HK-2 (cell line): ENCODE measurements at regions not wholly inside any gene's neighbourhood (a gene's known extent, or its start where the extent isn't known, plus 50 kb on each side); places are given as distances from the start of the nearest gene placed in this dataset.

ENCODE experiments used
- DNase-seq: peaks from one replicate; pipeline ENCODE4 v3.0.0-alpha.2; 2018; ENCODE audit not compliant: unreplicated experiment

DNA sequence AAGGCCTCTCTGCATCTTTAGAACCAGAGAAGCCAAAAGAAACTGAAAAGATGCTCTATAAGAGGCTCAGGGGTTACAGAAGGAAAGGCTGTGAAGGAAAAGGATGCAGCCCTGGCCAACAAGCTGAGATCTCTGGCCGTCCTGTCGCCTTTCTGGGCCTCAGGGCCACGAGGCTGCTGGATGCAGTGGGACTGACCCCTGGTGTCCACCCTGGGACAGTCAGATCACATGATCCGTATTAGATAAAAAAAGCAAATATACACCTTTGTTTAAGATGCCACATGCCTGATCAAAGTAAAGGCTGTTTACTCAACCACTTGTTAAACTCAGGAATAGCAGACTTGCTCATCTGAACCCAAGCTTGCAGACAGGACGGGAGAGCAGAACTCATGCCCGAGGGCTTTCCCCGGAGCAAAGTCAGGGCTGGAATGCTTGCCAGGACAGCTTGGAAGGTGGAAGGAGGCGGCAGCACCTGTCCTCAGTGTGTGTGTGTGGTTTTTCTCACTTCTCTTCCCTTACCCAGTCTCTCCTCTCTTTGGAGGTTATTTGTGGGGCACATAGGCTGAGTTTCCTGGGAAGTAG lies 206.5 kb upstream of the TSHZ3 start:
- no peak for DNase-seq

DNA sequence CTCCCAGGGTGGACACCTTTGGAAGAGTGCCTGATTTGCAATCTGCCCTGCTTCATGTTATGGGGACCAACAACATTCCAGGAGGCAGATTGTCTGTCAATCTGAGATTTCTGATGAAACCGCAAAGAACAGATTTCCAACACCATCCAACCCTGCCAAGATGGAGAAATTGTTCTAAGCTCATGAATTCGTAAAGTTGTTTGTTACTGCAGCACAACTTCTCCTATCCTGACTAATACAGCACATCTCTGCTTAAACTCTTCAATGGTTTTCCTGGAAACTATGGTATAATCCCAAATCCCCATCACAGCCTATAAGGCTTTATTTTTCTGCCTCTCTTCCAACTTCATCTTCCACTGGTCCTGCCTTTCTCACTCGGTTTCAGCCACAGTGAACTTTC lies 210.3 kb upstream of the TSHZ3 start:
- no peak for DNase-seq

DNA sequence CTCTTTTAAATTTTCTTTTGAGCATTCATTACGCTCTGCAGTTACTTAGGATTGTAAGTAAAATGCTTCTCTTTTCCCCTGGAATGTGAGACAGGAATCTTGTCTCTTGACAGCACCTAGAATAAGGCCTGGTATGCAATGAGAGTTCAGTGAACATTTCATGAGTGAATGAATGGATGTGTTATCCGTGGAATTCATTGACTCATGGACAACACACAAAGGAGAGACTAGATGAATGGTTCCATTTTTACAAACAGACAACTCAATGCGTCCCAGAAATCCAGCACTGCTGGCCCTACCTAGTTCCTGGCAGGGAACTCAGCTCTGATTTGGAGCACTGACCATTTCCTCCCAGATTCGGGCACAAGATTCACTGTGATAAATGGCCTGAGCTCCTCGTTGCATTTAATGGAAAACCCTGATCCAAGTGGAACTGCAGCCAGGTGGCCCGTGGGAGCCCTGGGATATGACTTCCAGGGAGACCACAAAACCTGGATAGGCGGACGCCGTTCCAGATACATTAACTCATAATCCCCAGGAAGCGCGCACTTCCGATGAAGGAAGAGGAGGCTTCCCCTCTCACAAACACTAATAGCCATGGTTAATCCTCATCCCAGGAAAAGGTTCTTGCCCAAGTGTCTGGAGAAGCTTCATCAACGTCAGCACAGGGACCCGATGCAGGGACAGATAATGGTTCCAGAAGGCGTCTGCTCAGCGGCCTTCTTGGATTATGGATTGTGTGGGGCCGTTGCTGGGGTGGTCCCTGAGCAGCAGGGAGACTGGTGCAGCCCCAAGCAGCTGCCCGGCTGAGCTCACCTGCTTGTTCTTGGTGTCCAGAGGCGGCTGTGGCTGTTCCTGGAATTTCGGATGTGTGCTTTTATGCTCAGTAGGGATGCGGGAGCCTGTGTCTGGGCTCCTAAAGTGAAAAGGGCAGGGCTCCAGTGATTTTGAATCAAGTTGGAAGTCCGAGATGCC lies 211.1 kb upstream of the TSHZ3 start:
- DNase-seq: no peak

DNA sequence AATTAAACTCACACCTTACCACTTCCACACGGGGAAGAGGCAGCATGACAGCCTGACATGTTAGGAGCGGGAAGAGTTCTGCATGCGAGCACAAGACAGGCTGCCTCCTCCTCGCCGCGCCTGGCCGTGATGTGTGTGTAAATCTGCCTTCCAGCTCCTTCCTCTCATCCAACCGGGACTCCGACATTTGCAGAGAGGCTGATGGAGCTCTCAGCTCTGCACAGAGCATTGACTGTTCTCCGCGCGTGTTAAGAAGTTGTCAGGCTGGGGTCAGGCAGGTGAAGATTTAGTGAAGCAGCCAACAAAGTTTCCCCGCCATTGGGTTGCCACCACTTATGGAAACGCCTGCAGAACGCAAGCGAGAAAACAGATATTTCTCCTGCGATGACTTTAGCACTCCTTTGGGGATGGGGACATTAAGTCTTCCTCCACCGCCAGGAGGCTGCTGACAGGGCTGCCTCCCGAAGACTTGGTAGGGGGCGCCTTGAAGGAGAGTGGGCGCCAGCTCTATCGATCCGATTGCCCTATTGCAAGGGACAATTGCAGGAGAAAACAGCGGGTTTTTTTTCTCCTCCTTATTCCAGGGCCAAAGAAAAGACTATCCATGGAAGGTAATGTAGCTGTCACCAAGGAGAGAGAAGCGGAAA lies 213.9 kb upstream of the TSHZ3 start:
- no peak for DNase-seq

DNA sequence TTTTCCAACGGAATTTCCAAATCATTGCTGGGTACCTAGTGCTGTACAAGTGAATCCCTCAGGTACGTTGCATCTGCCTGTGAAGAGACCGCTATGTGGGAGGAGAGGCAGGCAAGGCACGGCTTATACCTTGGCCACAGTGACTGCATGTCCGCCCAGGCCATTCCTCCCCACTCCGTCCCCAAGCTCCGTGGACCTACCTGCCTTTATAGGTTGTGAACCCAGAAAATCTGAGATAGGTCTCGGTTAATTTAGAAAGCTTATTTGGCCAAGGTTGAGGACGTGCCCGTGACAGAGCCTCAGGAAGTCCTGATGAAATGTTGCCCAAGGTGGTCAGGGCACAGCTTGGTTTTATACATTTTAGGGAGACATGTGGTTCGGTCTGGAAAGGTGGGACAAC lies 218.5 kb upstream of the TSHZ3 start:
- DNase-seq: no peak

DNA sequence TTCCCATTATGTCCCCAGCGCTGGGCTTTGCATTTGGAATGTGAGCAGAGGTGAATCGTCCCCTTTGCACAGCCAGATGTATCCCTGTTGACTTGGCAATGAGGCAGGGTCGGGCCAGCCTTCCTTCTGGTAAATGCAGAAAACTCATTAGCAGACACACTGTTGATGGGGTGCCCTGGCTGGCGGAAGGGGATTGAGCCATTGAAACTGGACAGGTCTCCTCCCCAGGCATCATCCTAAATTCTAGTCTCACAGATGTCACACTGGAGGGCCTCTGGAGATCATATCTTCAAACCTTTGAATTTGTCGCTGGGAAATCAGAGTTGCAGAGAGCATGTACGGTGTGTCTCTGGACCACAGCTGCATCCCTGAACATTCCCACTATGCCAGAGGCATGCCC lies 219.5 kb upstream of the TSHZ3 start:
- no peak for DNase-seq

DNA sequence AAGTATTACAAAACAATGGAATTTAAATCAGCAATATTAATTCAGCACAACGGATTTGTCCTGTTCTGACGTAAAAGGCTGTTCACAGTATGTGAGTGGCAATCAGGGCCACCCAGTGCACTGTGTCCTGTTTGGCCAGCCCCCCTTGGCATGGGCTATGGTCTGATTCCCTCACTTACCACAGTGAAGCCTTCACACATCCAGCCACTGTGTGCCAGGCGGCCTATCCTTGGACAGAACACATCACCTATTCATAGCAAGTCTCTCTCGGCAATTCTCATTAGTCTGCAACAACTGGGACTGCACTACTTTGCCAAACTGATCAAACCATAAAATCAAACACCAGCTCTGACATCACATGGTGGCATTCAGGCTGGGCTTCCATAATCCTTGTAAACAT lies 221.5 kb upstream of the TSHZ3 start:
- DNase-seq: no peak

DNA sequence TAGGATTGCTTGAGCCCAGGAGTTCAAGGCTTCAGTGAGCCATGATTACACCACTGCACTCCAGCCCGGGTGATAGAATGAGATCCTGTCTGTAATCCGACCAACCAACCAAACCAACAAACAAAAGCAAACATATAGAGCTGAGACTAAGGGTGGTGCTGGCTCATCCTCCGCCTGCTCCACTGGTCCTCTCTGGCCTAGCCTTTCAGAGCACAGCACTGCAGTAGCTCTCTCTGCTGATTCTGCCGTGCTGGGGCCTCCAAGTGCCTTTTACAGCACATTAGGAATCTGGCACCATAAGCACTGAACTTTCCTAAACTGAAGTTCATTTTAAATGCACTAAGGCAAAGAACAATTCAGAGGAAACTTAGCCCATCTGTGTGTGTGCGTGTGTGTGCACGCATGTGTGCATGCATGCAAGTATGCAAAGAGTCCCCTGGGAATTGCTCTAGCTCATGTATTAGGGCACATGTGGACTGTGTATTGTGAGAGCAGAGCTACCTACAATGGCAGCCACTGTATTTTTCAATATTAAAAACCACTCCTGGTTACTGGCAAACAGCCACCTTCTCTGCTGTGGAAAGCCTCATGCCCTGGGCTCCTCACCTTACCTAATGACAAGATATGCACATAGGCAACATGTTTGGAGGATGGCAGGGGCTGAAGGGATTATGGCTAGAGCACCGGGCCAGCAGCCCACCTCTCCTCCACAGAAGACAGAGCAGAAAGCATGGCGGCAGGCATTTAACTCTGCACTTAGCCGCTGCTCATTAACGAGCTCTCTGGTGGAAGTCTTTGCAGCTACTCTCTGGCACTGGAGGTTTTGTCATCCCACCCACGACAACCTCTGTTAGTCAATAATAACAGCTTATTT lies 223.1 kb upstream of the TSHZ3 start:
- DNase-seq: no peak

DNA sequence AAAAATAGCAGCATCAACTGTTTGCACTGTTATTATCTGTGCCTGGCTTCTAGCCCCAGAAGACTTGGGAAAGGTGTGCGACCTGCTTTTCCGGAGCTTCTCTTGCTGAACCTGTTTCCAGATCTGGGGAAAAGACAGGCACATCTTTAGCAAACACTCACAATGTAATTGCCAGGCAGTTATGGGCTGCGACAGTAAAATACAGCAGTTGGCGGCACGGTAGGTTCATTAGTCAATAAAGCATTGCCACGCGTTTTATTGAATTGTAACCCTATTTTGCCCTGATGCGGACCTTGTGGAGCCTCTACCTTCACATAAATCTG lies 223.7 kb upstream of the TSHZ3 start:
- no peak for DNase-seq

DNA sequence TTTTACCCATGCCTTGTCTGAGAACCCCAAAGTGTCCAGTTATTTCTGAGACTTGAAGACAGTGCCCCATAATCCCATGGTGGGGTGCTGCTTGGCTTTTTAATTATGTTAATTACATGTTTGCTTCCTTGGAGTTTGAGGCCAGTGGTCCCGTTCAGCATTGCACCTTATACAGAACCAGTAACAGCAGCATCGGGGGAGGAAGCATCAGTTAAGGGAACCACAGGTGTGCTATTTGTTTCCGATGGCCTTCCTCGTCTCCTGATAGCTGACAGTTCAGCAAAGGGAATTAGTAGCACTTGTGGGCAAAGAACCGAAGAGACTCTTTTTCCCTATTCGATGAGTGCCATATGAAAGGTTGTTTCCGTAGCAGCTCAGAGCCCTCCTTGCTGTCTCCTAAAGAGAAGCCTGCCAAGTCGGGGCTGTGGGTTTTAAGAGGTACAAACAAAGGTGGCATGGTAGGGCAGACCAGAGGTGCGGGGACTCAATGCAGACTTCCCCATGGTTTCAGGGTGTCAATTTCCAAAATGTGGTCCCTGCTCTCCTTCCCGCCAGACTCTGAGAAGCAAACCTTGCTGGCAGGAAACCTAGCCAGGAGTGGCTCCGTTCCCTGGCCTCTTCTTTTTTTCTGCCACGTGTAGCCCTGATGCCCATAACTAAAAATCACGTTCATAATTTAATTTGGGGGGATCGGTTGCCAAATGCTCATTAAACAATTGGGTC lies 225.2 kb upstream of the TSHZ3 start:
- no peak for DNase-seq

DNA sequence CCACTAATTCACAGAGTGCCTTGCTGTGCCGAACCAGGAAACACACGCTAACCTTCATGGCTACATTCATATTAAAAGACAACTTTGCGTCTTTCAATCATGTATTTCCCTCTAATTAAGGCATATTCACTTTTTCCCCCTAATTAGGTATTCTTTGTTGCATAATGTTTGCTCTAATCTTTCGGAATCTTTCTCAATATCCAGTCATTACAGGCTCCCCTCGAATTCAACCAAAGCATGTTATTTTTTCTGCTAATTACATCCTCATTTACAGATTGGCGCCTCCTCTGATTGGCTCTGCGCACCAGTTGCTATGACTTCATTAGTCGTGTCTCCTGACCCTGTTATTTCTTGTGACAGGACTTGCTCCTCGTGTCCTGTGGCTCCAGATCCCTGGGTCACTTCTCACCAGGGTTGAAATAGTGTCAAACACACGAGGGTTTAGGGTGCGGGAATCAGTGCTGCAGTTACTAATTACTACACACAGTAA lies 226.7 kb upstream of the TSHZ3 start:
- no peak for DNase-seq

DNA sequence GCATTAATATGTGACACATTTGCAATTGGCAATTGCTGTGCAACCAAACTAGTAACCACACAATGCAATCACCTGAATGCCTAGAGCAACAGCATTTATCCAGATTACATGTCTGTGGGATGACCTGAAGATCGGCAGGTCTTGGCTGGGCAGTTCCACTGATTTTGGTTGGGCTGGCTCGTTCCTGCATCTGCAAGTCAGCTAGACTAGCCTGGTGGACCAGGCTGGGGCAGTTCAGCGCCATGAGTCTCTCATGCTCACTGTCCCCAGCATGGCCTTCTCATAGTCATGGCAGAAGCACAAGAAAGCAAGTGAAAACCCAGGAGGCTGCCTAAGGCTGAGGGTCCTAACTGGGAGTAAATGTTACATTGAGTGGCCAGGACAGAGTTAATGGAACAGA lies 229.1 kb upstream of the TSHZ3 start:
- no peak for DNase-seq

DNA sequence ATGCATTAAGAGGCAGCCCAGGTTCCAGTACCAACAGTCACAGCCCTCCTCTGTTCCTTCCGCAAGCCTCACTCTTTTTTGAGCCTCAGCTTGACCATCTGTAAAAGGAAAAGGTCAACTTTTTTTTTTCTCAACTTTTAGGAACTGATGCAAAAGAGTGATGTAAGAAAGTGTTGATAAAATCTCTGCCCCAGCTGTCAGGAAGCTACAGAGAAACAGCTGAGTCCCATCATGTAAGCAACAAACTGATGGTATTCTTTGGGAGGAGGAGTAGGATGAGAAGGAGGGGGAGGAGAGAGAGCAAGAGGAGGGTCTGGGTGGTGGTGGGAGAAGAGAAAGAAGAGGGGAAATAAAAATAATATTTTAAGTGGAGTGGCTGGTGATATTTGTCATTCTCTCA lies 233.9 kb upstream of the TSHZ3 start:
- no peak for DNase-seq

DNA sequence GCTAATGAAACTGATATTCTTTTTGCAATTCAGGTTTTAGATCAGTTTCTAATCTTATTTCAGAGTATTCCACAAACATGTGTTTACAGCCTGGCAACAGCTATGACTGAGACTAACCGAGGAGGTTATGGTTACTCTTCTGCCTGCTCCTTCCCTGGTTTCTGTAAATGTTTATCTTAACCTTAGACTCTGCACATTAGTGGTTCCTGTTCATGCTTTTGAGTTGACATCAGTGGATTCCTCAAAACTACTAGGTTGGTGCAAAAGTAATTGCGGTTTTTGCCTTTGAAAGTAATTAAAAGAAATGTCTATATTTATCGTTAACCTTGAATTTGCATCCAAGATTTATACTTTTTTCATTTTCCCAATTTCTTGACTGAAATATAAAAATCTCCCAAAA lies 237.0 kb upstream of the TSHZ3 start:
- no peak for DNase-seq

DNA sequence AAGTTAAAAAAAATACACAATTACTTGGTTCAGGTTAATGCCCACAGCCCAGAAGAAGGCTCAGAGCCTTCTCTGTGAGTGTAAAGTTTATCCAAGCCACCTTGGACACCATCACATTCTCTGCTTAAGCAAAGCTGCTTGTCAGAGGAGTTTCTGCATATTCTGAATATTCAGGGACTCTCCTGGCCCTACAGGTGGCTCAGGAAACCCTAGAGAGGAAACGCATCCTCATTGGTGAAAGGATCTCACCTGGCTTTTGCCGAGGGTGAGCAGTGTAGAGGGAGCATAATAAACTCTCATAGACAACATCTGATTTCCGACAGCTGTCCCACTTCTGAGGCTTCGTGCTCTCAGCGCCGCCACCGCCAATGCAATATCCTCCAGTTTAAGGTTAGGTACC lies 239.9 kb upstream of the TSHZ3 start:
- no peak for DNase-seq

DNA sequence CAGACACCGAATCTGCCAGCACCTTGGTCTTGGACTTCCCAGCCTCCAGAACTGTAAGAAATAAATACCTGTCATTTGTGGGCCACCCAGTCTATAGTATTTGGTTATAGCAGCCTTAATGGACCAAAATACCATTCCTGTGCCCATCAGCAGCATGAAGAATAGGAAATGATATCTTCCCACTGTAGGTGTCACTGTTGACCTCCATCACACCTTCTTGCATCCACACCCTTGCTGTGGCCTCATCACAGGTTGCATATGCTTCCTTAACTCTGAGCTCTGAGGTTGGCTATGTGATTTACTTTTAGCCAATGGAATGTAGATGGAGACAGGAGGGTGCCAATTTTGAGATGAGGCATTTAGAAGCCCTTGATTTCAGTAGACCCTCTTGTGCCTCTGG lies 242.0 kb upstream of the TSHZ3 start:
- DNase-seq: no peak

DNA sequence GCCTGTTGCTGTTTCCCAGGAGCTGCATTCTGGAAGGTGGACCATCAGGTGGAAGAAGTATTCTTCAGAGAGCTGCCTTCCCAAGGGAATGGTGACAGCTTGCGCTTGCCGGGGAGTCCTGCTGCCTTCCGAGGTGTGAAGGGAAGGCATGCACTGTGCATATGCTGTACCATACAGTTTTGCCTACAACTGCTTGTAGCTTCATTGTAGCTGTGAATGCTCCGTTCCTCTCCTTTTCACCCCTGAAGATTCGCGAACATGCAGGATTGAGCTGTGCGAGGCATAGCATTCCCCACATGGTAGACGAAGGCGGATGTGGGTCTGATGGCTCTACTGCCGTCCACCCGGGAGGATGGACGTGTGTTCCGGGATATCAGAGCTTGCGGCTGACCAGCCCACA lies 243.2 kb upstream of the TSHZ3 start:
- no peak for DNase-seq

DNA sequence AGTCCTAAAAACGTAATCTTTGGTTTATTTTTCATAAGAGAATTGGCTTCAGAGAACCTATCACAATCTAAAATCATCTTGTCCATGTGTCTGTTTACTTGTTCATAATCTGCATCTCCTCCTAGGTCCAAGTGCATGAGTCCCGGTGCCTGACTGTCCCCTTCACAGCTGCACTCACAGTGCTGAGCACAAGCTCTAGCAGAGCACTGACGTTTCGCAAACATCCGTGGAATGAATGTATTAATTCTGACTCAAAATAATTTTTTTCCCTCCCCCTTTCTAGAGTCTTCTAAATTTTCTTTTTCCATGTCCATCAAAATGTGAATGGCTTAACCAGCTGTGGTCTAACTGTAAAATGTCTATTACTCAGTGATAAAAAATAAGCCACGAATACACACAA lies 245.5 kb upstream of the TSHZ3 start:
- no peak for DNase-seq

DNA sequence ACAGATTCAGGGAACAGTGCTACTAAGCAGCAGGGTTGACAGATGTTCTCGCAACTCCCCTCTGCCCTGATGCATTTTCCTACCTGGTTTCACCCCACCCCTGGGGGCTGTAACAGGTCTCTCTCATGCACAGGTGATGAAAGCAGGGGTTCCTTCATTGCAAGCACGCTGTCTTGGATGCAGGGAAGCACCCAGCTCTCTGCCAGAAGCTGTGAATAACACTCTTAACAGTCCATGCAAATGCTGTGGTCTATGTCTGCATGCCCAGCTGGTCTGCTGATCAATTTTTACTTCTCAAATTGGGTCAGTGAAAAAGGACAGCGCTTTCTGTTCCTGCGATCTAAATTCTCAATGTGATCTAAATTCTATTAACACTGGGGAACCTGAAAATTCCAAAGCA lies 246.3 kb upstream of the TSHZ3 start:
- DNase-seq: no peak

DNA sequence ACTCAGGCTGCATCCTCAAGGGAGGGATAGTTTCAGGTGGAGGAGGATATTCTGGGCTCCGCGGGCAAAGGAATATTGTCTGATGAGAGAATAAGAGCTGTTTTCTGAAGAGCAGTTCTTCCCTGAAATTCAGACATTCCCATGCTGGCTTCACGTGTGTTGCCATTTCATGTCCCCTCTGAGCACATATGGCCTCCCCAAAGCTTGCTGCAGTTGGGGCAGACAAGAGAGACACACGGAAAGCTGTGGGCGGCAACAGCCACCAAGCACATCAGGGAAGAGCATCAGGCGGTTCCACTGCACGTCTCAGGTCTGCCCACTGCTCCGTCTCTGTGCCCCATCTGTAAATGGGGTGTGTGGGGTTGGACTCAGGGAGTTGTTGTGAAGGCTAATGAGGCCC lies 247.5 kb upstream of the TSHZ3 start:
- DNase-seq: no peak

DNA sequence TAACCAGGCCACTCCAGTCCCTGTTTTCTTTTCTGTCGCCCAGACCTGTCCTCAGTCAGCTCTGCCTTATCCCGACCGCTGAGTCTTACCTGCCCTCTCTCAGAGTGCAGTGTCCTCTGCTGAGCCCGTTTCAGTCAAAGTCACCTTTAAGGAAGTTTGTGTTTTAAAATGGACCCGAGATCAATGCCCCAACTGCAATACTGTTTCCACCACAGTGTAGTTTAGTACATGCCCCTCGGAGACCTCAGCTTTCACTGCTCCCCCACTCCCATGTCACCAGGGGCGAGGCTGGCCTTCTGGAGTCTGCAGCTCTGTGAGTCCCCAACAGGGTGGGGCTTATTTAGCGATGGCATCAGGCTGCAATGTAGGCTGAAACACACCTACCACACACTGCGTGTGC lies 248.4 kb upstream of the TSHZ3 start:
- DNase-seq: no peak
